SK-N-SH (cell line): ENCODE measurements at regions not wholly inside any gene's neighbourhood (a gene's known extent, or its start where the extent isn't known, plus 50 kb on each side); places are given as distances from the start of the nearest gene placed in this dataset.
A peak's percentile ranks its signal among the peaks of the same experiment; 100 is the strongest.

Source experiments
- CTCF ChIA-PET: fragments of 300-600, 350-600 bp; formaldehyde crosslinking; extraction: SDS; loops from one replicate; lab custom pipeline; 2021; lab: Yijun Ruan, JAX
- POLR2A ChIA-PET: fragments of 350-600 bp; sonication (Branson Sonifier 250); formaldehyde crosslinking; extraction: SDS; loops from one replicate; lab custom pipeline; 2020; ENCODE audit warnings: antibody characterized with exemption, inconsistent platforms; lab: Yijun Ruan, JAX
- DNase-seq: peaks from one replicate; pipeline ENCODE4 v3.0.0; 2012
- H2AFZ ChIP-seq: fragments of 200-600 bp; sonication (generic); 2 replicates; pipeline ENCODE4 v1.8.1; 2016; ENCODE audit warnings: antibody characterized with exemption, mild to moderate bottlenecking, low read depth
- H3F3A ChIP-seq: fragments of 200-600 bp; sonication (generic); replicated peaks from 2 replicates; pipeline ENCODE3; 2016; ENCODE audit warnings: antibody characterized with exemption, mild to moderate bottlenecking; ENCODE audit not compliant: insufficient read depth
- H3K27ac ChIP-seq, 2 experiments: fragments of 200-500 bp in 1 of 2; fragments of 200-600 bp in 1 of 2; sonication (Bioruptor generic) in 1 of 2; sonication (generic), shearing (Covaris generic) in 1 of 2; 2 replicates each; pipeline versions ENCODE4 v1.5.1 to v1.6.1; 2014 to 2016; ENCODE audit warnings: low read depth in 2 of 2, inconsistent platforms in 1 of 2, low read length in 1 of 2, mild to moderate bottlenecking in 1 of 2, mixed read lengths in 1 of 2
- H3K27me3 ChIP-seq: fragments of 200-600 bp; sonication (generic), shearing (Covaris generic); 2 replicates; pipeline ENCODE4 v1.6.1; 2016; ENCODE audit warnings: mixed run types; ENCODE audit not compliant: insufficient read depth
- H3K36me3 ChIP-seq, 2 experiments: fragments of 200-500 bp in 1 of 2; fragments of 200-600 bp in 1 of 2; sonication (Bioruptor generic) in 1 of 2; sonication (generic) in 1 of 2; replicated peaks in 1 of 2; 2 replicates each; pipeline versions ENCODE3 to v1.5.1; 2014 to 2016; ENCODE audit warnings: low read length in 1 of 2, mild to moderate bottlenecking in 1 of 2; ENCODE audit not compliant: insufficient read depth in 2 of 2, control insufficient read depth in 1 of 2
- H3K4me1 ChIP-seq, 2 experiments: fragments of 200-500 bp in 1 of 2; fragments of 200-600 bp in 1 of 2; sonication (Bioruptor generic) in 1 of 2; sonication (generic), shearing (Covaris generic) in 1 of 2; 2 replicates each; pipeline versions ENCODE4 v1.5.1 to v1.6.1; 2014 to 2016; ENCODE audit warnings: low read depth in 1 of 2, low read length in 1 of 2, mixed run types in 1 of 2; ENCODE audit not compliant: insufficient read depth in 2 of 2, control insufficient read depth in 1 of 2
- H3K4me2 ChIP-seq: fragments of 200-600 bp; sonication (generic), shearing (Covaris generic); 2 replicates; pipeline ENCODE4 v1.6.1; 2017; ENCODE audit warnings: mixed run types
- H3K4me3 ChIP-seq, 2 experiments: fragments of 200-500 bp in 1 of 2; fragments of 200-600 bp in 1 of 2; sonication (Bioruptor generic) in 1 of 2; sonication (generic), shearing (Covaris generic) in 1 of 2; 2 replicates each; pipeline versions ENCODE4 v1.5.1 to v1.8.1; 2014 to 2016; ENCODE audit warnings: low read depth in 2 of 2, inconsistent platforms in 1 of 2, low read length in 1 of 2, mild to moderate bottlenecking in 1 of 2, mixed read lengths in 1 of 2, moderate library complexity in 1 of 2
- H3K79me2 ChIP-seq: fragments of 200-600 bp; sonication (generic); 2 replicates; pipeline ENCODE4 v1.8.1; 2017; ENCODE audit warnings: mild to moderate bottlenecking; ENCODE audit not compliant: insufficient read depth
- H3K9ac ChIP-seq: fragments of 200-600 bp; sonication (generic); 2 replicates; pipeline ENCODE4 v1.6.1; 2017; ENCODE audit warnings: mixed run types
- H3K9me2 ChIP-seq: fragments of 200-600 bp; sonication (generic); 2 replicates; pipeline ENCODE4 v1.6.1; 2017; ENCODE audit warnings: mixed run types
- H3K9me3 ChIP-seq: fragments of 200-600 bp; sonication (generic); 2 replicates; pipeline ENCODE4 v1.6.1; 2017; ENCODE audit warnings: mixed run types, mild to moderate bottlenecking, moderate library complexity
- H4K20me1 ChIP-seq: fragments of 200-600 bp; sonication (generic); 2 replicates; pipeline ENCODE4 v1.6.1; 2017; ENCODE audit warnings: mild to moderate bottlenecking, mixed run types; ENCODE audit not compliant: insufficient read depth
- ELF1 ChIP-seq: IDR thresholded peaks from 2 replicates; pipeline ENCODE4 v1.4.0; 2012
- EP300 ChIP-seq, 2 experiments: IDR thresholded peaks; 2 replicates each; pipeline versions ENCODE4 v1.4.0 to v1.6.1; 2012; ENCODE audit warnings: borderline replicate concordance in 1 of 2, low read depth in 1 of 2, low read length in 1 of 2
- EZH2phosphoT487 ChIP-seq: fragments of 200-600 bp; sonication (generic); IDR thresholded peaks from 2 replicates; pipeline ENCODE4 v1.6.1; 2017; ENCODE audit warnings: low read depth, mixed run types, mild to moderate bottlenecking, antibody characterized with exemption, moderate library complexity, borderline replicate concordance
- FOSL2 ChIP-seq: IDR thresholded peaks from 2 replicates; pipeline ENCODE4 v1.4.0; 2012; ENCODE audit warnings: low read depth, mild to moderate bottlenecking, moderate library complexity, borderline replicate concordance
- GABPA ChIP-seq: IDR thresholded peaks from 2 replicates; pipeline ENCODE4 v1.4.0; 2012; ENCODE audit warnings: low read depth, mild to moderate bottlenecking
- GATA2 ChIP-seq: sonication (generic); formaldehyde crosslinking; IDR thresholded peaks from 2 replicates; pipeline ENCODE4 v1.5.0; 2020; ENCODE audit warnings: mild to moderate bottlenecking, missing genetic modification reagents
- IRF3 ChIP-seq: fragments of 150-350 bp; IDR thresholded peaks from 2 replicates; pipeline ENCODE4 v1.6.1; 2016; ENCODE audit warnings: mild to moderate bottlenecking, low read depth, low read length
- MXI1 ChIP-seq: IDR thresholded peaks from 2 replicates; pipeline ENCODE4 v1.6.1; 2012; ENCODE audit warnings: mild to moderate bottlenecking, low read depth, low read length, improper control_type of control experiment
- NFIC ChIP-seq: IDR thresholded peaks from 2 replicates; pipeline ENCODE4 v1.4.0; 2012; ENCODE audit warnings: borderline replicate concordance
- PBX3 ChIP-seq: IDR thresholded peaks from 2 replicates; pipeline ENCODE4; 2012
- POLR2AphosphoS5 ChIP-seq: IDR thresholded peaks from 2 replicates; pipeline ENCODE4 v1.6.1; 2012; ENCODE audit warnings: low read depth, low read length
- RAD21 ChIP-seq: IDR thresholded peaks from 2 replicates; pipeline ENCODE4 v1.6.1; 2012; ENCODE audit warnings: mild to moderate bottlenecking, low read length
- TAF1 ChIP-seq: IDR thresholded peaks from 2 replicates; pipeline ENCODE4 v1.6.1; 2012; ENCODE audit warnings: low read depth, mild to moderate bottlenecking, low read length, moderate library complexity, borderline replicate concordance
- TCF12 ChIP-seq: IDR thresholded peaks from 2 replicates; pipeline ENCODE4 v1.4.0; 2012
- TEAD4 ChIP-seq: IDR thresholded peaks from 2 replicates; pipeline ENCODE4 v1.4.0; 2012; ENCODE audit warnings: mild to moderate bottlenecking, borderline replicate concordance; ENCODE audit not compliant: insufficient read depth
- USF2 ChIP-seq: fragments of 150-350 bp; IDR thresholded peaks from 2 replicates; pipeline ENCODE4 v1.6.1; 2017; ENCODE audit warnings: antibody characterized with exemption, low read length, low read depth, borderline replicate concordance
- YY1 ChIP-seq: IDR thresholded peaks from 2 replicates; pipeline ENCODE4 v1.4.0; 2012; ENCODE audit warnings: low read depth, mild to moderate bottlenecking
- ZBTB33 ChIP-seq: IDR thresholded peaks from 2 replicates; pipeline ENCODE4 v1.4.0; 2012; ENCODE audit warnings: low read depth, borderline replicate concordance
- WGBS: methylation state at CpG from one replicate; pipeline ENCODE4 v1.1.6; 2017; ENCODE audit warnings: low lambda C conversion rate; 5-methylcytosine and 5-hydroxymethylcytosine counted together

GRCh38 chr4:128525992-128526630 is 238.5 kb upstream of the PGRMC2 start (continued):
- TF ChIP-seq USF2 = no peak

GRCh38 chr4:128525387-128525786 is 237.8 kb upstream of the PGRMC2 start:
- H3K4me2 ChIP-seq = no peak overlapping the region
- H3K4me1 ChIP-seq = peaks cover 2 to 37% of the 10 kb centered on the region in 2 experiments
- 0 out of 2 replicates have a peak overlapping the region, but pooled peaks have one; percentile 9 for H2AFZ ChIP-seq
- H3K9ac ChIP-seq = no peak overlapping the region
- TF ChIP-seq IRF3 (no peak), YY1 (no peak), TCF12 (no peak), MXI1 (no peak), GABPA (no peak)
- H3K9me3 ChIP-seq = no peaks in the 10 kb centered on the region
- peaks cover 16% of the 10 kb centered on the region for H3F3A ChIP-seq
- H3K79me2 ChIP-seq = no peaks in the 10 kb centered on the region
- H3K27me3 ChIP-seq = no peaks in the 10 kb centered on the region
- no peaks in the 10 kb centered on the region for H4K20me1 ChIP-seq
- CTCF ChIA-PET = no interaction called here
- 0 out of 4 replicates have a peak overlapping the region, but pooled peaks of 1 of the 2 experiments have one; percentile 8 for H3K27ac ChIP-seq
- H3K9me2 ChIP-seq = no peaks in the 10 kb centered on the region
- 58% methylated on average over 5 of the region's 5 CpGs for WGBS
- DNase-seq = no peak
- H3K36me3 ChIP-seq = no peaks in the 10 kb centered on the region
- H3K4me3 ChIP-seq = no peak overlapping the region
- POLR2A ChIA-PET = no interaction called here

GRCh38 chr4:128524311-128524710 is 236.7 kb upstream of the PGRMC2 start:
- peak overlapping the region; percentile 45; the same call in 1 of the 2 replicates for H3K9ac ChIP-seq
- ChIA-PET CTCF (interaction anchor here (1.0 kb wide), 1 partner anchor 70 kb away, joined by 4 read pairs; no protein-coding TSS in a partner anchor), POLR2A (no interaction called here)
- no peak for DNase-seq
- H3K4me1 ChIP-seq = peaks cover 5 to 34% of the 10 kb centered on the region in 2 experiments
- H4K20me1 ChIP-seq = no peaks in the 10 kb centered on the region
- H3K27ac ChIP-seq = peak overlapping the region; percentile 60 to 71
- no peak overlapping the region for H3K4me2 ChIP-seq
- no peaks in the 10 kb centered on the region for H3K27me3 ChIP-seq
- H3F3A ChIP-seq = peaks cover 13% of the 10 kb centered on the region
- no peaks in the 10 kb centered on the region for H3K9me3 ChIP-seq
- H3K9me2 ChIP-seq = no peaks in the 10 kb centered on the region
- H3K79me2 ChIP-seq = no peaks in the 10 kb centered on the region
- peak overlapping the region; percentile 61 for H2AFZ ChIP-seq
- 33% methylated on average over 6 of the region's 6 CpGs for WGBS
- no peaks in the 10 kb centered on the region for H3K36me3 ChIP-seq
- no peak overlapping the region for H3K4me3 ChIP-seq
- peak in 1 of 2 experiments; percentile 28; a peak in 1 of 4 replicates for TF ChIP-seq EP300 (IDR thresholded peaks at IDR 0.05; ENCODE audit: borderline replicate concordance in 1 of 2, low read depth in 1 of 2, low read length in 1 of 2)
- TF ChIP-seq IRF3 = no peak
- no peak for TF ChIP-seq GATA2 (CRISPR knock-in tag)
- peak; percentile 61 for TF ChIP-seq NFIC
- 0 out of 2 replicates have a peak, but pooled peaks have one; percentile 26 for TF ChIP-seq POLR2AphosphoS5
- peak; percentile 58 for TF ChIP-seq ELF1
- peak; percentile 57; the same call in 1 of the 2 replicates for TF ChIP-seq FOSL2
- TF ChIP-seq ZBTB33 = no peak
- TF ChIP-seq TEAD4 = no peak
- TF ChIP-seq TCF12 = peak; percentile 38; the same call in 1 of the 2 replicates
- TF ChIP-seq PBX3 = peak; percentile 47
- no peak for TF ChIP-seq RAD21
- TF ChIP-seq TAF1 = peak; percentile 39; the same call in 1 of the 2 replicates
- TF ChIP-seq EZH2phosphoT487 = no peak
